ENCODE measurements at regions not wholly inside any gene's neighbourhood (a gene's known extent, or its start where the extent isn't known, plus 50 kb on each side); places are given as distances from the start of the nearest gene placed in this dataset.
"Not testable (repeated sequence)": the region's sequence is repeated elsewhere in the genome, so short reads cannot be mapped to it uniquely, and the experiment has no call there.

GRCh38 chr4:186814535-186815070, 90.9 kb upstream of the FAT1 start:
- DNase-seq = no peak

- DNase-seq = no peak
These were observed 95.9 kb upstream of the FAT1 start for GRCh38 chr4:186819342-186820086.

- no peak for DNase-seq
These were observed 96.8 kb upstream of the FAT1 start for GRCh38 chr4:186820391-186820891.

- DNase-seq = no peak
These were observed 100.3 kb upstream of the FAT1 start for GRCh38 chr4:186823989-186824388.

- DNase-seq = no peak
These were observed 101.4 kb upstream of the FAT1 start for GRCh38 chr4:186825069-186825468.

- DNase-seq = no peak
These were observed 102.3 kb upstream of the FAT1 start for GRCh38 chr4:186826006-186826405.

GRCh38 chr4:186826846-186827533, 103.3 kb upstream of the FAT1 start:
- DNase-seq = peak in 1 of 2 experiments; percentile 9

- DNase-seq = no peak
These were observed 103.9 kb upstream of the FAT1 start for GRCh38 chr4:186827534-186827897.

GRCh38 chr4:186829097-186829496, 105.4 kb upstream of the FAT1 start:
- DNase-seq = no peak

GRCh38 chr4:186829740-186830449, 106.2 kb upstream of the FAT1 start:
- DNase-seq = no peak

GRCh38 chr4:186831574-186831973, 107.9 kb upstream of the FAT1 start:
- no peak for DNase-seq

GRCh38 chr4:186832906-186833305, 109.2 kb upstream of the FAT1 start:
- no peak for DNase-seq

GRCh38 chr4:186837463-186837862, 113.8 kb upstream of the FAT1 start:
- DNase-seq = not testable (repeated sequence)

- DNase-seq = no peak
These were observed 114.6 kb upstream of the FAT1 start for GRCh38 chr4:186838295-186838694.

- DNase-seq = no peak
These were observed 115.7 kb upstream of the FAT1 start for GRCh38 chr4:186839122-186840037.

GRCh38 chr4:186840222-186840701, 116.6 kb upstream of the FAT1 start:
- DNase-seq = no peak

- no peak for DNase-seq
These were observed 117.2 kb upstream of the FAT1 start for GRCh38 chr4:186840771-186841301.

- no peak for DNase-seq
These were observed 120.5 kb upstream of the FAT1 start for GRCh38 chr4:186844059-186844681.

- DNase-seq = no peak
These were observed 121.6 kb upstream of the FAT1 start for GRCh38 chr4:186845137-186845842.

GRCh38 chr4:186846426-186846825, 122.8 kb upstream of the FAT1 start:
- no peak for DNase-seq

Data from NCI-H2081 (cell line).